ENCODE measurements at regions not wholly inside any gene's neighbourhood (a gene's known extent, or its start where the extent isn't known, plus 50 kb on each side); places are given as distances from the start of the nearest gene placed in this dataset.
"Not testable (repeated sequence)": the region's sequence is repeated elsewhere in the genome, so short reads cannot be mapped to it uniquely, and the experiment has no call there.

GRCh38 chr1:146630302-146630701 lies 307.8 kb upstream of the NBPF12 start:
- not testable (repeated sequence) for DNase-seq

GRCh38 chr1:146618582-146618981 lies 319.5 kb upstream of the NBPF12 start:
- not testable (repeated sequence) for DNase-seq

- not testable (repeated sequence) for DNase-seq
Measured at GRCh38 chr1:146604681-146605080, 333.4 kb upstream of the NBPF12 start.

- DNase-seq = not testable (repeated sequence)
Measured at GRCh38 chr1:146600720-146601307, 337.3 kb upstream of the NBPF12 start.

- DNase-seq = not testable (repeated sequence)
Measured at GRCh38 chr1:146599906-146600305, 338.2 kb upstream of the NBPF12 start.

DNA sequence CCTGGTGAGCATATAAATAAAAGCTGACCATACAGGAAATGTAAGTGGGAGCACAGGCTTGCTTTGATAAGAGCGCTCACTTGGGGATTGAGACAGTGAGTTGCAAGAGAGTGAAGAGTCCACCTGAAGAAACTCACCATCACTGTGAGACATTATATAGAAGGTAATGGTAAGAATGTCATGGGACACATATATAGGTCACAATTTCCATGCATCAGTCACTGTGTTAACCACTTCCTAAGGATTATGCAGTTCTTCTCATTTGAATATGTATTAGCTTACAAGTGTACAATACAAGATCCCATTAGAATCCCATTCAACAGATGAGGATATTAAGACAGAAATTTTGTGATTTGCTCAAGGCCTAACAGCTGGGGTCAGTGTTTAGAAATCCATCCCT lies 352.4 kb upstream of the NOTCH2NLA start:
- not testable (repeated sequence) for DNase-seq

DNA sequence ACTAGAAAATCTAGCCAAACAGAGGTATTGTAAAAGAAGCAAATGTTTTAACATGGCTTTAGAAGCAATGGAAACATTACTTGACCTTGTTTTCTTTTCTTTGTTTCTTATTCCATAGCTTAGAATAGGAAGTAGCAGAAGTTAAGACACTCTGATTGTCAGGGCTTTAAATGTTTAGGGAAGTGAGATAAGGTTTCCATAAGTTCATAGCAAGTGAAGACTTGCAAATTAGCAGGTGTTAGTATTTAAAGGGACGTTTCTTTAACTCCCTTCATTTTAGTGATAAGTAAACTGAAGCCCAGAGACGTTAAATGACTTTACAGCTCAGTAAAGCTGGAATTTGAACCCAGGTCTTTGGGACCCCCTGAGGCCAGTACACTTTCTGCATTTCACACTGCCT lies 338.7 kb upstream of the NOTCH2NLA start:
- DNase-seq = not testable (repeated sequence)

DNA sequence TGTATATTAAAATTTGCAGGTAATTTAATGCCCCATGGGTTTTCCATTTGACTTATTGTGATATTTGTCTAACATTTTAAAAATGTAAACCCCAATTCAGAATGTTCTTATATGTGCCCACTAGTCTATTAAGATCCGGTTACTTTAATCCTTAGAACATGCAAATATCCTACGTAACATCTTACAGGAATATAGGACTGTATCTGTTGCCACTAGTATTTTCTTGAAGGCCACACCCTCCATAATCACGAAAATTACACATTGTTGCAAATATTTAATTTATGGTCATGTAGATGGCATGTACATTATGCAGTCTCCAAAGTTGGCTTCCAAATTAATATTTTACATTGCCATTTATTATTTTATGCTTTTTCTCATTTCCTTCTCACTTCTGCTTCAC lies 329.2 kb upstream of the NOTCH2NLA start:
- not testable (repeated sequence) for DNase-seq

DNA sequence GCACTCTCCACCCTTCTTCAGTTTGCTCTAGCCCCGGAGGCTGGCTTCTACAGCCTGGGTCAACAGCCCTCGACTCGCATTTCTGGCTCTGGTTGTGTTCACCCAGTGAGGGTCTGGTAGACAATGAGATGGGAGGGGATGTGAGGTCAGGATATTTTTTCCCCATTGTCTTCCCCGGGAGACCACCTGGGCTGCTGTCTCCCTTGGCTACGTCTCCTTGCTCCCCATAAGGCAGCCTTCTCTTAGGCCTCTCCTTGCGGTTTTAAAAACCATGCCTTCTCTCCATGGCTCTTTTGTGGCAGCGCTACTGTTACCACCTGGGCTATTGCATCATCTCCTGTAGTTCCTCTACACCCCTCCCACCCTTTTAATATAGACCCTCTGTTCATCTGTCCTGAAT lies 327.6 kb upstream of the NOTCH2NLA start:
- not testable (repeated sequence) for DNase-seq

- not testable (repeated sequence) for DNase-seq
Measured at GRCh38 chr1:146552414-146552813, 323.6 kb upstream of the NOTCH2NLA start.

DNA sequence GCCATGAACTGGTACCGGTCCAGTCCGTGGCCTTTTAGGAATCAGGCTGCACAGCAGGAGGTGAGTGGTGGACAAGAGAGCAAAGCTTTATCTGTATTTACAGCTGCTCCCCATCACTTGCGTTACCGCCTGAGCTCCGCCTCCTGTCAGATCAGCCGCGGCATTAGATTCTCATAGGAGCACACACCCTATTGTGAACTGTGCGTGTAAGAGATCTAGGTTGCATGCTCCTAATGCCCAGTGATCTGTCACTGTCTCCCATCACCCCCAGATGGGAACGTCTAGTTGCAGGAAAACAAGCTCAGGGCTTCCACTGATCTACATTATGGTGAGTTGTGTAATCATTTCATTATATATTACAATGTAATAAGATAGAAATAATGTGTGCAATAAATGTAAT lies 319.9 kb upstream of the NOTCH2NLA start:
- not testable (repeated sequence) for DNase-seq

DNA sequence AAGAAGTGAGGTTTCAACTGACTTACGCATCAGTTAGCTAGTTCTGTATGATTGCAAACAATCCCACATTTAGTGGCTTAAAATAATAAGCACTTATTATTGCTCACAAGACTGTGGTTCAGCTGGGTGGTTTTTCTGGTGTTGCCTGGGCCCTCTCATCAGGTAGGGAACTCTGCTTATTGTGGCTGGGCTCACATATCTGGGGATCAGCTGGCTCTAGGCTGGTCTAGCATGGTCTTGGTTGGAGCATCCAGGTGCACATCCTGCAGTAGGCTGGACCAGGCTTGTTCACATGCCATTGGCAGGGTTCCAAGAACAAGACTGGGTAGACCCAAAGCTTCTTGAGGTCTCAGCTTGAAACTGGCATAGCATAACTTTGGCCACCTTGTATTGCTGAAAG lies 317.4 kb upstream of the NOTCH2NLA start:
- not testable (repeated sequence) for DNase-seq

- DNase-seq = not testable (repeated sequence)
Measured at GRCh38 chr1:146537775-146538373, 309.1 kb upstream of the NOTCH2NLA start.

GRCh38 chr1:146536028-146536427 lies 307.2 kb upstream of the NOTCH2NLA start:
- DNase-seq = not testable (repeated sequence)

DNA sequence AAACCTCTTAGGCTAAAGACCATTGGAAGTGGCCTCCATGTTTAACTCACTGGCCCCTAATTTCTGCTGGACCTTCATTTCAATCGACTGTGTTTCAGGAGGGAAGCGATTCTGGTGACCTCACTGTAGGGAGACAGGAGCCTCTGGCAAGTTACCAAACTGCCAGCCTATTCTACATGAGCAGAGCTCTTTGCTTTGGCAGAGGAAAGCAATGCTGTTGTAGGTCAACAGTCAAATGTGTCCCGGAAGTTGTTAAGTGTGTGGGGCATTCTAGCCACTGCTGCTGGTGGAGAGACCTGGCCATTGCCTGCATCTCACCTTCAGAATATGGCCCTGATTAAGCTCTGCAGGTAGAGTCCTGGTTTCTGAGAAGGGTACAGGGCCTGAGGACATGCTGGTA lies 306.8 kb upstream of the NOTCH2NLA start:
- not testable (repeated sequence) for DNase-seq

DNA sequence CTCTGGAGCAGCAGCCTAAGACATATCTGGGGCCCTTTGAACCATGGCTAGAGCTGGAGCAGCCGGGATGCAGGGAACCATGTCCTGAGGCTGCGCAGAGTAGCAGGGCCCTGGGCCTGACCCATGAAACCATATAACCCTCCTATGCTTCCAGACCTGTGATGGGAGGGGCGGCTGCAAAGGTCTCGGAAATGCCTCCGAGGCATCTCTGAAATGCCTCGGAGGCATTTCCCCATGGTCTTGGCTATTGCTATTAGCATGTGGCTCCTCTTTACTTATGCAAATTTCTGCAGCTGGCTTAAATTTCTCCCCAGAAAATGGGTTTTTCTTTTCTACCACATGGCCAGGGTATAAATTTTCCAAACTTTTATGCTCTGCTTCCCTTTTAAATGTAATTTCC lies 302.1 kb upstream of the NOTCH2NLA start:
- not testable (repeated sequence) for DNase-seq

DNA sequence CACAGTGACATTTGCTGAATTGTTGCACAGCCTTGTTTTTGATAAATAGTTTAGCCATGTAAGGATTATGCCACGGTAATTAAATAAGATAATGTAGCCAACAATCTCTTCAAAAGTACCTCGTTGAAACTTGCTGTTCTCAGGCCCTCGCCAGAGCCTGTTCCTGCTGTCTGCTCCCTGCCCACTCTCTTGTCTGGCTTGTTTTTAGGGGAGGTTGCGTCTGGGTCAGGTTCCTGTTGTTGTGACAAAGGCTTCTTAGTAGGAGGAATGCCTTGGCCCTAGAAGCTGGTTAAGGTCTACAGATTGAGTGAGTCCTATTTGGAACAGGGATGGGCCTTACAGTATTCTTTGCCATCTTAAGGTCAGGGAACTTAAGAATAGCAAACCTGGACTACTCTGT lies 294.0 kb upstream of the NOTCH2NLA start:
- DNase-seq = not testable (repeated sequence)

- DNase-seq = not testable (repeated sequence)
Measured at GRCh38 chr1:146522345-146522744, 293.5 kb upstream of the NOTCH2NLA start.

DNA sequence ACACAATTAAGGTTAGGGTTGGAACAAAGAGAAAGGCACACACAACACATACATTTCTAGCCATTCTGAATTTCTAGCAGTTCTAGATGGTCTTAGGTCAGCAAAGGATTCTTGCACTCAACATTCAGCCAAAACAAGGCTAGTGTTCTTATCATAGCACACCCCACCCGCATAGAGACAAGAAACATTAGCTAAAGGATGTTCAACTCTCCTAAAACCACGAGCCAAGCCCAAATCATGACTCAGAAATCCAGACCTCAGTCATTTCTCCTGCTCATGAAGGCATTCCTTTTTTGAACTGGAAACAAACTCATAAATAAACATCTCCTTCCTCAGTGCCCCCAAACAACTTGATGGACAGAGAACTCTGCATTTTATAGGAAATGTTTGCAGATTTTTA lies 293.0 kb upstream of the NOTCH2NLA start:
- not testable (repeated sequence) for DNase-seq

GRCh38 chr1:146513754-146514153 lies 284.9 kb upstream of the NOTCH2NLA start:
- not testable (repeated sequence) for DNase-seq

DNA sequence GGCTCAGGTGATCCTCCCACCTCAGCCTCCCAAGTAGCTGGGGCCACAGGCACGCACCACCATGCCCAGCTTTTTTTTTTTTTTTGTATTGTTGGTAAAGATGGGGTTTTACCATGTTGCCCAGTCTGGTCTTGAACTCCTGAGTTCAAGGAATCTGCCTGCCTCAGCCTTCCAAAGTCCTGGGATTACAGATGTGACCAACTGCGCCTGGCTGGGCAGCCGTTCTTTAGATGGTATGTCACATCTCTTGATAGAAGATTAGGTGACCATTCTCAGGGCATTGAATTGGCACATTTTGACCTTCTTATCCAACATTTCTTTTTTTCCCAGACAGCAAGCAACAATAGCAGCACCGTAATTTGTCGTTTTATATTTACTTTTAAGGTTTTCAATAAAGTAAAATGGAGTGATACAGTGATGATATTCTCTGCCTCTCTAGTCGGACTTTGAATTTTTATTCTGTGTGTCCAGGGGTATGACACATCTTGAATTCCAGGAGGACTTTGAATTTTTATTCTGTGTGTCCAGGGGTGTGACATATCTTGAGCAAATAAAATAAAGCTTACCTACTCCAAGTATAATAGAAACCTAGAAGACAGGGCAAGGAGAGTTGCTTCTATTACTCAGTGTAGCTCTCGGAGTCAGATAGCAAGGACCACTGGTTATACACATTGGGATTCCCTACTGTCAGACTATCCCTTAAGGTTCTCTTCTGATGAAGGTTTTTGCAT lies 282.4 kb upstream of the NOTCH2NLA start:
- DNase-seq = not testable (repeated sequence)

- not testable (repeated sequence) for DNase-seq
Measured at GRCh38 chr1:146510248-146510983, 281.6 kb upstream of the NOTCH2NLA start.

GRCh38 chr1:146504121-146504520 lies 275.3 kb upstream of the NOTCH2NLA start:
- not testable (repeated sequence) for DNase-seq

Measured in EL (cell line).